GM03348 (cell line): ENCODE measurements at regions not wholly inside any gene's neighbourhood (a gene's known extent, or its start where the extent isn't known, plus 50 kb on each side); places are given as distances from the start of the nearest gene placed in this dataset.
A peak's percentile ranks its signal among the peaks of the same experiment; 100 is the strongest.
"Not testable (repeated sequence)": the region's sequence is repeated elsewhere in the genome, so short reads cannot be mapped to it uniquely, and the experiment has no call there.

Experiments
- DNase-seq: peaks from one replicate; pipeline ENCODE4 v3.0.0; 2012; ENCODE audit warnings: low spot score

DNA sequence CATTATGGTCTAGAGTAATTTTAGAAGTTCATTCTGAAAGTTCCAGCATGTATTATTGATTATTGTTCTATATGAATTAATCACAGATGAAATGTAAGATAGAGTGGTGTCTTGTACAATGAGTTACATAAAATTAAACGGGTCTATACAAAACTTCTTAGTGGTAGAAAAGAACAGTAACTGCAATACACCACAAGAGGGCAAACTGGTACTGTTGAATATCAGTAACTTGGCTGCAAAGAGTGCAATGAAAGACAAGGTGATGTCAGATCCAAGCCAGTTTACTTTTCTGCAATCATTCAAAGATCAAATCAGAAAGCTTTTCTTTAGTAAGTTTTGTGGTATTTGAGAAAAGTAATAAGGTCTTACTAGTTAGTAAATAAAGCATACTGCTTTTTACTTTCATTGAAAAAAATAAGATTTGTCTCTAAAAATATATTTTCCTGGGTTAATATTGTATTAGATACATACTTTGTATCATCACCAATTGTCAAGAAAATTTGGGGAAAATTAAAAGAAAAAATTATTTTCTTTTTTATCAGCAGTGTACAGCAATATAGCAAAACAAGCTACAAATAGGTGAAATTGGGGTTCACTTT is 66.4 kb upstream of the BTG3 start:
- peak; percentile 79 for DNase-seq

DNA sequence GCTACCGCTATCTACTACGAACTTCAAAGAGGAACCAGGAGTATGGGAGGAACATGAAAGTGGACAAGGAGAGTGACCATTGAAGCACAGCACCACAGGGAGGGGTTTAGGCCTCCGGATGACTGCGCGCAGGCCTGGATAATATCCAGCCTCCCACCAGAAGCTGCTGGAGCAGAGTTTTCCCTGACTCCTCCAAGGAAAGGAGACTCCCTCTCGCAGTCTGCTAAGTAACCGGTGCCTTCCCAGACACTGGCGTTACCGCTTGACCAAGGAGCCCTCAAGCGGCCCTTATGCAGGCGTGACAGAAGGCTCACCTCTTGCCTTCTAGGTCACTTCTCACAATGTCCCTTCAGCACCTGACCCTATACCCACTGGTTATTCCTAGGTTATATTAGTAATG is 64.2 kb upstream of the BTG3 start:
- not testable (repeated sequence) for DNase-seq

DNA sequence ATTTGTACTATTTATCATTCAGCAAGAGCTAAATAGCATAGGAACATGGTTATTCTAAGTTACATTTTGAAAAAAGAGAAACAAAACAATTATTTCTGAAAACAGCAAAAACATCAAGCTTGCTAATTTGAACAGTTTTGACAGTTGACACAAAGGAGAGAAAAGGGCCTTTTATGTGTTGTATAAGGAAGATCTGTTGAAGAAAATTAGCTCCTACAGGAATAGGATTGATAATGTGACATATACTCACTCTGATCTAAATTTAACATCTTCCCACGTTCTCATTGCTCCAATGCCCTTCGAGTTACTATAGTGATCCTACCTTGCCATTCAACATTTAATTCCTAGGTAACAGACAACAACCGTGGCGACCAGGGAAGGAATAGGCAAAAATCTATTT is 61.4 kb upstream of the BTG3 start:
- no peak for DNase-seq

DNA sequence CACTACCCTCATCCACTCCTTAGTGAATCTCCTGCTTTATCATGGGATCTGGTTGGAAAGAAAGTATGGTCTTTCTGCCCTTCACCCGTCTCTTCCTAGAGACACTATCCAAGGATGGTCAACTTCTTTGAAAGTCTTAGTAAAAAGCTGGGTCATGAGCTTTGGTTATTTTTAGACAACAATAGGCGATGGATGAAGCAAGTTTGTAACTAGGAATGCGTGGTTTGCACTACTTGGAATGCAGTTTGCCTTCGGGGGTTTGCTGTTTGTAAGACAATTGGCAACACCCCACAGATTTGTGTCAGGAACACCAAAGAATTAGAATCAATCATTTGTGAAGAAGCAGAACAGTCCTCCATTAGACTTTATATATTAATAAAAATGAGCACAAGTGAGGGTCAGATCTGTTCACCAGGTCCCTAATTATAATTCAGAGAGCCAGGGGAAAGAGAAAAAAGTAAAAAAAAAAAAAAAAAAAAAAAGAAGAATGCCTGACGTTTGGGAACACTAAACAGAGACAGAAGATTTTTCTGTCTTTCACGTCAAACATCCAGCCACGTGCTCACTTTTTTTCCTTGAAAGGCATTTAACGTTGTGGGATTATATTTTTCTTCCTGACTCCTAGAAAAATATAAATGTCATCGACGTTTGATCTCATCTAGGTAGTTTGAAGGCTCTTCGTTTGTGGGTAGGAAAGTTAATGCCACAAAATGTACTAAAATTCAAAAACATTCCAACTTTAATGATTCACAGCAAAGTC is 60.7 kb upstream of the BTG3 start:
- DNase-seq = peak; percentile 17

DNA sequence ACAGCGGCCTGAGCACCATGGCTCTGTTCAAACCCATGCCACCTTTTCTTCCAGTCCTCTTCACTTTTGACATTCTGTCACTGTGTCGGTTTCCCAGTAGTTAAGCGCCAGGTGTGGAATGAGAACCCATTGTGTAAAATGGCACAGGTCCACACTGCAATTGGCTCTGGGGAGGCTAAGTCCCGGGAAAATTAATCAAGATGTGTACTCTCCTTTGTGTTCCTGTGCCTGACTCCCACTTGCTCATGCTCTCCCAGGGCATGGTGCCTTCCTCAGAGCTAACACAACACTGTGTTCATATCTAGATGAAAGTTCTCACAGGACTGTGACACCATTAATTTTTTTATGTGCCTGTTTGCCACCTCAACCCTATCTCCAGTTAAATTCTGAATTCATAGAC is 59.0 kb upstream of the BTG3 start:
- no peak for DNase-seq

DNA sequence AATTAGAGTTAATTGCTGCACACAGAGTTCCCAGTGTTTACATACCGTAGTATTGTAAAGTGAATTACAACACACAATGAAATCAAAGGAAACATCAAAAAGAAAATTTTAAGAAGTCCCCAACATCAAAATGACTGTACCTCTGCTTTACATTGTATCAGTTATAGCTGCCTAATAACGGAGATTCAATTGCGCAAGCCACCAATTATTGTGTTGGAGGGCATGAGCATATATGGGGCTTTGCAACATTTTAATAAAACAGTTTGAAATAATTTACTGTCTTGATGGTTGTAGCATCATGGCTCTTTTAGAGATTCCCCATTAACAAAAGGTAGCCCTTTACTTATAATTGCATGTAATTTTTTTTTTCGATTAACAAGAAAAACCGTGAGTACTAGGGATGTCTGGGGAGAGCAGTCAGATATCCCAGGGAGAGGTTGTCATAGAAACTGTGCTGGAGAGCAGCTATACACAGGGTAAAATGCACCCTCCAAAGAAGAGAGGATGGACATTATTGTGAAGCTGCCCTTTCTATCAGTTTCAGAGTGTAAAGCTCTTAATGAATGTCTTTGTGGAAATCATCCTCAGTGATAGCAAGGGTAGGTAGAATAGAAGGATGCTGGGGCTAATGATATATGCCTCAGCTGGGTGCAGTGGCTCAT is 55.9 kb upstream of the BTG3 start:
- DNase-seq = no peak

DNA sequence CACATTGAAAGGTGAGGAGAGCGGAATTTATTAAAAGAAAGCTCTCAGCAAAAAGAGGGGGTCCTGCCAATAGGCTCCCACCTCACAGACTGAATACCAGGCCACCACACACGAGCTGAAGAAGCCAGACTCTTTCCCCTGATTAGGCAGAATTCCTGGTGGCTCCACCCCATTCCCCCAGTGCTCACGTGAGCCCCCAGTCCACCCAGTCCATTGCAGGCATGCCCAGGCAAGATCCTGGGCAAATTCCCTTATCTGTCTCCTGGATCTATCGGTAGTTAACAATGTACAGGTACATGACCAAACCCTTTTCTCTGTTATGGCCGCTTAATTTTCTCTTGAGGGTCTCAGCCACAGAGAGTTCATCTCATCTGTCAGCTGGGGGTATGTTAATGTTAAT is 54.6 kb upstream of the BTG3 start:
- no peak for DNase-seq
